GM18498 (cell line): ENCODE measurements at regions not wholly inside any gene's neighbourhood (a gene's known extent, or its start where the extent isn't known, plus 50 kb on each side); places are given as distances from the start of the nearest gene placed in this dataset.

Source experiments
- ATAC-seq: cut with Tn5 transposase; IDR thresholded peaks from one replicate; pipeline ENCODE4 v1.9.1; 2021; ENCODE audit warnings: mild to moderate bottlenecking, moderate library complexity; ENCODE audit not compliant: unreplicated experiment

GRCh38 chr6:4563156-4563555 is 213.0 kb upstream of the CDYL start:
- ATAC-seq = no peak

GRCh38 chr6:4561773-4562400 is 214.3 kb upstream of the CDYL start:
- no peak for ATAC-seq

GRCh38 chr6:4561078-4561435 is 215.1 kb upstream of the CDYL start:
- ATAC-seq = no peak

GRCh38 chr6:4560221-4561077 is 215.8 kb upstream of the CDYL start:
- ATAC-seq = no peak

GRCh38 chr6:4559281-4559875 is 216.8 kb upstream of the CDYL start:
- no peak for ATAC-seq

- no peak for ATAC-seq
Measured at GRCh38 chr6:4554645-4555044, 221.6 kb upstream of the CDYL start.

- no peak for ATAC-seq
Measured at GRCh38 chr6:4553387-4553786, 222.8 kb upstream of the CDYL start.

- ATAC-seq = no peak
Measured at GRCh38 chr6:4550227-4550597, 226.0 kb upstream of the CDYL start.

GRCh38 chr6:4549556-4550226 is 226.5 kb upstream of the CDYL start:
- ATAC-seq = no peak

- no peak for ATAC-seq
Measured at GRCh38 chr6:4545893-4546292, 230.3 kb upstream of the CDYL start.

- ATAC-seq = no peak
Measured at GRCh38 chr6:4543596-4543995, 232.6 kb upstream of the CDYL start.

- no peak for ATAC-seq
Measured at GRCh38 chr6:4533576-4533975, 242.6 kb upstream of the CDYL start.

- ATAC-seq = no peak
Measured at GRCh38 chr6:4531406-4531805, 244.8 kb upstream of the CDYL start.

GRCh38 chr6:4522453-4522852 is 253.8 kb upstream of the CDYL start:
- ATAC-seq = no peak

GRCh38 chr6:4521070-4521469 is 255.1 kb upstream of the CDYL start:
- no peak for ATAC-seq

GRCh38 chr6:4518506-4518905 is 257.7 kb upstream of the CDYL start:
- ATAC-seq = no peak

- no peak for ATAC-seq
Measured at GRCh38 chr6:4516206-4516605, 260.0 kb upstream of the CDYL start.

GRCh38 chr6:4513561-4513960 is 262.6 kb upstream of the CDYL start:
- no peak for ATAC-seq

- no peak for ATAC-seq
Measured at GRCh38 chr6:4512051-4512471, 264.1 kb upstream of the CDYL start.

GRCh38 chr6:4511641-4512020 is 264.6 kb upstream of the CDYL start:
- ATAC-seq = no peak

- ATAC-seq = no peak
Measured at GRCh38 chr6:4510906-4511640, 265.1 kb upstream of the CDYL start.
